ENCODE measurements at regions not wholly inside any gene's neighbourhood (a gene's known extent, or its start where the extent isn't known, plus 50 kb on each side); places are given as distances from the start of the nearest gene placed in this dataset.
"Not testable (repeated sequence)": the region's sequence is repeated elsewhere in the genome, so short reads cannot be mapped to it uniquely, and the experiment has no call there.

DNA sequence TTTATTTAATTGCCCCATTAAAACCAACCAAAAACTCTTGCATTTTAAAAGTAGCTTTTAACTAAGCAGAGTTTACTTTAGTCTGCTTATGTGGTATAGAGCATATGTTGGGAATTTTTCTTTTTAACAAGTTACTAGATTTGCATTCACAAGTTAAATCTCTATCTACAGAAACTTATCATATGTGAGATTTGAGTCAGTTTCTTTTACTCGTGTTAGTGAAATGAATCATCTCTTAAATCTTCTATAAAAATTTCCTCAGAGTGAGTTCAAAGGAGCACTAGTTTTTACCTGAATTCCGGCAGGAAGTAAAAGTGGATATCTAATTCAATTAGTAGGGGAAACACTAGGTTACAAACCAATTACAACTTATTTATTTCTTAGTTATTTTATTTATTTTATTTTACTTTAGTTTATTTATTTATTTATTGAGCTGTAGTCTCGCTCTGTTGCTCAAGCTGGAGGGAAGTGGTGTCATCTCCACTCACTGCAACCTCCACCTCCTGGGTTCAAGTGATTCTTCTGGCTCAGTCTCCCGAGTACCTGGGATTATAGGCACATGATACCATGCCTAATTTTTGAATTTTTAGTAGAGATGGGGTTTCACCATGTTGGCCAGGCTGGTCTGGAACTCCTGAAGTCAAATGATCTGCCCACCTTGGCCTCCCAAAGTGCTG lies 1609.6 kb upstream of the B3GALT2 start:
- H3K9me3 ChIP-seq (ENCODE audit: control insufficient read depth, insufficient read depth, low read length): no peaks in the 10 kb centered on the region
- H3K36me3 ChIP-seq (ENCODE audit: insufficient read depth, low read length): no peaks in the 10 kb centered on the region
- no peak overlapping the region for H3K9ac ChIP-seq (ENCODE audit: low read depth, low read length)
- H3K4me1 ChIP-seq (ENCODE audit: insufficient read depth, low read length): no peaks in the 10 kb centered on the region

DNA sequence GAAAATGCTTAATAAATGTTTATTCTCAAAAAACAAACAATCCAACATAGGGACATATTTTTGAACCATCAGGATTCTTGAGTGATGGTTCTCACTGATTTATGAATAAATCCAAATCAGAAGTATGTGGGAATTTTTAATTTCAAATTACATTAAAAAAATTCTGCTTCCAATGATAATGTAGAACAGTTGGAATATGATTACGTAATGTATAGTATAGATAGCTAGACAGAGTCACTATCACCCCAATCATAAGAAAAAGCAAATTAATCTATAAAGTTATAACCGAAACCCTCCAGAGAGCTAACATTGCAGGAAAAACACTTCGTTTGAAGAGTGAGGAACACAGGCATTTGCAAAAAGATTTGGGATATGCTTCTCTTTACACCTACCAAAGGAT lies 1600.6 kb upstream of the B3GALT2 start:
- Histone ChIP-seq H3K9me3 (ENCODE audit: control insufficient read depth, insufficient read depth, low read length) (no peaks in the 10 kb centered on the region), H3K36me3 (ENCODE audit: insufficient read depth, low read length) (no peaks in the 10 kb centered on the region), H3K9ac (ENCODE audit: low read depth, low read length) (no peak overlapping the region), H3K4me1 (ENCODE audit: insufficient read depth, low read length) (no peaks in the 10 kb centered on the region)

GRCh38 chr1:194786027-194786426 lies 1599.6 kb upstream of the B3GALT2 start:
- Histone ChIP-seq H3K36me3 (ENCODE audit: insufficient read depth, low read length) (no peaks in the 10 kb centered on the region), H3K9ac (ENCODE audit: low read depth, low read length) (no peak overlapping the region), H3K4me1 (ENCODE audit: insufficient read depth, low read length) (no peaks in the 10 kb centered on the region), H3K9me3 (ENCODE audit: control insufficient read depth, insufficient read depth, low read length) (no peaks in the 10 kb centered on the region)

- Histone ChIP-seq H3K4me1 (ENCODE audit: insufficient read depth, low read length) (no peaks in the 10 kb centered on the region), H3K9ac (ENCODE audit: low read depth, low read length) (no peak overlapping the region), H3K9me3 (ENCODE audit: control insufficient read depth, insufficient read depth, low read length) (no peaks in the 10 kb centered on the region), H3K36me3 (ENCODE audit: insufficient read depth, low read length) (no peaks in the 10 kb centered on the region)
These were observed 1590.2 kb upstream of the B3GALT2 start for GRCh38 chr1:194776657-194777056.

DNA sequence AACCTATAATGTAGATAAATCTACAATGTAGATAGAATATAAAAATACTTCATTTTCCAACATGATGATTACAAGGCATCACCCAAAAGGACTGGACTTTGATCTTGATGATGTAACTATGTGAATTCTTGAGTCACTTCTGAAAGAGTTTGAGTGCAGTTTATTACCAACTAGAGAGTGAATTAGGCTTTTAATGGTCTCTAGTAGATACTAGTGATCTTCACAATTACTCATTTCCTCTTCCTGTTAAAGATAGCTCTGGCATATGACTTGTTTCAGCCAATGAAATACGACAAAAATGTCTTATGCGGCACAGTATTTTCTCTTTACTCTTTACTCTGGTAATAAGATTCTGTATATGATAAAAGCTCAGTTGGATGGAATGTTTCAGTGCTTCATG lies 1588.1 kb upstream of the B3GALT2 start:
- no peaks in the 10 kb centered on the region for H3K36me3 ChIP-seq (ENCODE audit: insufficient read depth, low read length)
- no peaks in the 10 kb centered on the region for H3K4me1 ChIP-seq (ENCODE audit: insufficient read depth, low read length)
- H3K9me3 ChIP-seq (ENCODE audit: control insufficient read depth, insufficient read depth, low read length): no peaks in the 10 kb centered on the region
- H3K9ac ChIP-seq (ENCODE audit: low read depth, low read length): no peak overlapping the region

- Histone ChIP-seq H3K4me1 (ENCODE audit: insufficient read depth, low read length) (no peaks in the 10 kb centered on the region), H3K36me3 (ENCODE audit: insufficient read depth, low read length) (no peaks in the 10 kb centered on the region), H3K9ac (ENCODE audit: low read depth, low read length) (no peak overlapping the region), H3K9me3 (ENCODE audit: control insufficient read depth, insufficient read depth, low read length) (no peaks in the 10 kb centered on the region)
These were observed 1569.0 kb upstream of the B3GALT2 start for GRCh38 chr1:194755241-194755994.

GRCh38 chr1:194738843-194739242 lies 1552.4 kb upstream of the B3GALT2 start:
- not testable (repeated sequence) for H3K36me3 ChIP-seq (ENCODE audit: insufficient read depth, low read length); H3K9ac ChIP-seq (ENCODE audit: low read depth, low read length); H3K4me1 ChIP-seq (ENCODE audit: insufficient read depth, low read length); H3K9me3 ChIP-seq (ENCODE audit: control insufficient read depth, insufficient read depth, low read length)

DNA sequence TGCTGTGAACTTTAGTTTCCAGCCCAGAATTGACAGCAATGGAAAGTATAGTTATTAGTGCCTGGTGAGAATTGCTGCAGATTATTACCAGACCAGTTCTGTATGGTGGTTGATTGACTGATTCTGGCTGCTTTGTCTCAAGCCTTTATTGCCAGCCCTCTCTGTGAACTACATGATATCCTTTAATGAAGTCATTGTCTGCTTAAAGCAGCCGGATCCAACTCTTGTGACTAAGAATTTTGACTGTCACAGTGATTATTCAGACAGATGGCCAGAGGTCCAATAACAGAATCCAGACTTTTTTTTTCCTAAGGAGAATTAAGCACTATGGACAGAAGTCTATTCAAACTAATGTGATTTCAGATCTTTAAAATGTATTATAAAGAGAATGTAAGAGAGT lies 1548.6 kb upstream of the B3GALT2 start:
- Histone ChIP-seq H3K9me3 (ENCODE audit: control insufficient read depth, insufficient read depth, low read length) (no peaks in the 10 kb centered on the region), H3K9ac (ENCODE audit: low read depth, low read length) (no peak overlapping the region), H3K36me3 (ENCODE audit: insufficient read depth, low read length) (no peaks in the 10 kb centered on the region), H3K4me1 (ENCODE audit: insufficient read depth, low read length) (no peaks in the 10 kb centered on the region)

DNA sequence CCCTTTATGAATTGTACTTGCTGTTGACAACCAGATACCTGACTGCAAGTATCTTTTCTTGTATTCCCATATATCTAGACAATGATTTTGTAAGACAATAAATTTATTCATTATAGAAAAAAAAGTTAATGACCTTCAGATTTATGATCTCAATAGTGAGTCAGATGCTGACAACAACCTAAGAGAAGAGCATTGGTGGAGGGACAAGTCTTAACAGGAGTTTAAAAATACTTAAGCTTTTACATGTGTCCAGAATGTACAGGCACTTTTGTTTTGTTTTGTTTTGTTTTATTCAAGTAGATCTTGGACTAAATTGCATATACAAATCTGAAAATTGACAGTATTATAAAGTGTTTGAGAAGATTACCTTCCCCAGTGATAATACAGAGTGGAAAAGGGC lies 1544.6 kb upstream of the B3GALT2 start:
- H3K36me3 ChIP-seq (ENCODE audit: insufficient read depth, low read length): no peaks in the 10 kb centered on the region
- H3K9me3 ChIP-seq (ENCODE audit: control insufficient read depth, insufficient read depth, low read length): no peaks in the 10 kb centered on the region

GRCh38 chr1:194730304-194730703 lies 1543.9 kb upstream of the B3GALT2 start:
- no peaks in the 10 kb centered on the region for H3K9me3 ChIP-seq (ENCODE audit: control insufficient read depth, insufficient read depth, low read length)
- no peak overlapping the region for H3K9ac ChIP-seq (ENCODE audit: low read depth, low read length)
- no peaks in the 10 kb centered on the region for H3K4me1 ChIP-seq (ENCODE audit: insufficient read depth, low read length)
- no peaks in the 10 kb centered on the region for H3K36me3 ChIP-seq (ENCODE audit: insufficient read depth, low read length)

More for the DNA sequence above, 1544.6 kb upstream of the B3GALT2 start:
- no peaks in the 10 kb centered on the region for H3K4me1 ChIP-seq (ENCODE audit: insufficient read depth, low read length)
- H3K9ac ChIP-seq (ENCODE audit: low read depth, low read length): no peak overlapping the region

DNA sequence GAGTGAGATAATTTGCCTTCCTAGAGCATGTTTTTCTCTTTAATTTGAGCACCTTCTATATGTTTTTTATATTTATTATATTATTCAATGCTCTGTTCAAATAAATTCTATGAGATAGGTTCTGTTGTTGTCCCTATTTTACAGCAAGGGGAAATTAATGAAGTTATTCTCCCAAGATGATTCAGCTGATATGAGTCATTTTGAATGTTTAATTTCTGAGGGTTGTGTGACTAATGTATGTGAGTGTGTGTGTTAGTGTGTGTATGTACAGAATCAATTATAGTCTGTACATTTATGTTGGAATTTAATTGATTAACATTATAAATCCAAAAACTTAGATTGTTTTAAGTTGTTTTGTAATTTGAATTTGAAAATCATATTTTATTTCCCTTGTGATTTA lies 1536.7 kb upstream of the B3GALT2 start:
- H3K36me3 ChIP-seq (ENCODE audit: insufficient read depth, low read length): no peaks in the 10 kb centered on the region
- H3K4me1 ChIP-seq (ENCODE audit: insufficient read depth, low read length): no peaks in the 10 kb centered on the region
- H3K9ac ChIP-seq (ENCODE audit: low read depth, low read length): no peak overlapping the region
- no peaks in the 10 kb centered on the region for H3K9me3 ChIP-seq (ENCODE audit: control insufficient read depth, insufficient read depth, low read length)

- no peak overlapping the region for H3K9ac ChIP-seq (ENCODE audit: low read depth, low read length)
- H3K36me3 ChIP-seq (ENCODE audit: insufficient read depth, low read length): no peaks in the 10 kb centered on the region
- no peaks in the 10 kb centered on the region for H3K4me1 ChIP-seq (ENCODE audit: insufficient read depth, low read length)
- H3K9me3 ChIP-seq (ENCODE audit: control insufficient read depth, insufficient read depth, low read length): no peaks in the 10 kb centered on the region
These were observed 1531.5 kb upstream of the B3GALT2 start for GRCh38 chr1:194717941-194718340.

- H3K9ac ChIP-seq (ENCODE audit: low read depth, low read length): no peak overlapping the region
- no peaks in the 10 kb centered on the region for H3K9me3 ChIP-seq (ENCODE audit: control insufficient read depth, insufficient read depth, low read length)
- H3K4me1 ChIP-seq (ENCODE audit: insufficient read depth, low read length): no peaks in the 10 kb centered on the region
- no peaks in the 10 kb centered on the region for H3K36me3 ChIP-seq (ENCODE audit: insufficient read depth, low read length)
These were observed 1530.9 kb upstream of the B3GALT2 start for GRCh38 chr1:194717334-194717733.

DNA sequence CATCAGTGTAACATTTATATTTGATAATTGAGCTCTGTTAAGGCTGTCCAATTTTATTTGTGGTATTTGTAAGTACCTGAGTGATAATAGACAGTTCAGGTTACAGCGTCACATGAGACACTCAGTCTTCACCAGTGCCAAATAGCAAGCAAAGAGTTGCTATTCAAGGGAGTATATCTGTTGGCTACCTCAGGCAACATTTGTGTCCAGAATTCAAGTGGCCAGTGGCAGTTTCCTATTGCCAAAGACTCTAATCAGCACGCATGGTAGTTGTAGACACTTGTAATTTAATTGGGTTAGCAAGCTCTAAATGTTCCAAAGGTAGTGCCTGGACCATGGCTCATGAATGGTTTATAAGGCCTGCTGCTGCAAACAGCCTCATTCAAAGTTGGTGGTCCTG lies 1524.3 kb upstream of the B3GALT2 start:
- H3K4me1 ChIP-seq (ENCODE audit: insufficient read depth, low read length): no peaks in the 10 kb centered on the region
- H3K9me3 ChIP-seq (ENCODE audit: control insufficient read depth, insufficient read depth, low read length): no peaks in the 10 kb centered on the region
- H3K9ac ChIP-seq (ENCODE audit: low read depth, low read length): no peak overlapping the region
- H3K36me3 ChIP-seq (ENCODE audit: insufficient read depth, low read length): no peaks in the 10 kb centered on the region

- H3K4me1 ChIP-seq (ENCODE audit: insufficient read depth, low read length): no peaks in the 10 kb centered on the region
- no peaks in the 10 kb centered on the region for H3K9me3 ChIP-seq (ENCODE audit: control insufficient read depth, insufficient read depth, low read length)
- H3K9ac ChIP-seq (ENCODE audit: low read depth, low read length): no peak overlapping the region
- H3K36me3 ChIP-seq (ENCODE audit: insufficient read depth, low read length): no peaks in the 10 kb centered on the region
These were observed 1523.0 kb upstream of the B3GALT2 start for GRCh38 chr1:194709439-194709838.
